H9 (cell line): ENCODE measurements at regions not wholly inside any gene's neighbourhood (a gene's known extent, or its start where the extent isn't known, plus 50 kb on each side); places are given as distances from the start of the nearest gene placed in this dataset.

Experiments used
- DNase-seq: peaks from one replicate; pipeline ENCODE4 v3.0.0-alpha.2; 2017
- H2AFZ ChIP-seq: one replicate; pipeline ENCODE4 v1.6.1; 2013; ENCODE audit warnings: mild to moderate bottlenecking, low read length, control low read depth, moderate library complexity
- H2AK5ac ChIP-seq: 2 replicates; pipeline ENCODE4 v1.6.1; 2013; ENCODE audit warnings: low read length, control low read depth, mixed read lengths; ENCODE audit not compliant: insufficient read length
- H2BK120ac ChIP-seq: one replicate; pipeline ENCODE4 v1.6.1; 2013; ENCODE audit warnings: low read depth, mild to moderate bottlenecking, low read length, control low read depth, inconsistent platforms; ENCODE audit not compliant: poor library complexity, severe bottlenecking
- H2BK12ac ChIP-seq: 2 replicates; pipeline ENCODE4 v1.6.1; 2013; ENCODE audit warnings: low read length, control low read depth, mixed read lengths, low read depth; ENCODE audit not compliant: insufficient read length
- H2BK15ac ChIP-seq: 2 replicates; pipeline ENCODE4 v1.6.1; 2013; ENCODE audit warnings: low read depth, low read length, control low read depth
- H2BK20ac ChIP-seq: one replicate; pipeline ENCODE4 v1.6.1; 2013; ENCODE audit warnings: low read depth, mild to moderate bottlenecking, low read length, control low read depth, inconsistent platforms; ENCODE audit not compliant: poor library complexity, severe bottlenecking
- H2BK5ac ChIP-seq: 2 replicates; pipeline ENCODE4 v1.6.1; 2013; ENCODE audit warnings: low read length, control low read depth, mixed read lengths; ENCODE audit not compliant: insufficient read length
- H3K14ac ChIP-seq: 2 replicates; pipeline ENCODE4 v1.6.1; 2013; ENCODE audit warnings: low read length, control low read depth; ENCODE audit not compliant: insufficient read depth
- H3K18ac ChIP-seq: 2 replicates; pipeline ENCODE4 v1.6.1; 2013; ENCODE audit warnings: low read depth, mild to moderate bottlenecking, mixed read lengths, low read length, control low read depth; ENCODE audit not compliant: insufficient read length
- H3K23ac ChIP-seq: 2 replicates; pipeline ENCODE4 v1.6.1; 2013; ENCODE audit warnings: low read length, control low read depth, mixed read lengths, low read depth; ENCODE audit not compliant: insufficient read length
- H3K23me2 ChIP-seq: 2 replicates; pipeline ENCODE4 v1.6.1; 2013; ENCODE audit warnings: low read depth, mild to moderate bottlenecking, mixed read lengths, low read length, control low read depth; ENCODE audit not compliant: insufficient read length, poor library complexity, severe bottlenecking
- H3K27ac ChIP-seq: 2 replicates; pipeline ENCODE4 v1.5.1; 2013; ENCODE audit warnings: low read length, control low read depth, mixed read lengths, low read depth; ENCODE audit not compliant: insufficient read length
- H3K27me3 ChIP-seq: 2 replicates; pipeline ENCODE4 v1.6.1; 2013; ENCODE audit warnings: low read length, control low read depth, inconsistent platforms; ENCODE audit not compliant: insufficient read depth
- H3K4ac ChIP-seq: 2 replicates; pipeline ENCODE4 v1.6.1; 2013; ENCODE audit warnings: low read depth, mild to moderate bottlenecking, control low read depth, inconsistent platforms, low read length, moderate library complexity
- H3K4me1 ChIP-seq: 2 replicates; pipeline ENCODE4 v1.6.1; 2013; ENCODE audit warnings: low read length, control low read depth, inconsistent platforms; ENCODE audit not compliant: insufficient read depth
- H3K4me2 ChIP-seq: 2 replicates; pipeline ENCODE4 v1.6.1; 2013; ENCODE audit warnings: low read length, control low read depth, mixed read lengths; ENCODE audit not compliant: insufficient read length, insufficient read depth
- H3K56ac ChIP-seq: 2 replicates; pipeline ENCODE4 v1.6.1; 2013; ENCODE audit warnings: low read depth, mild to moderate bottlenecking, mixed read lengths, low read length, control low read depth; ENCODE audit not compliant: insufficient read length
- H3K79me1 ChIP-seq: 2 replicates; pipeline ENCODE4 v1.6.1; 2013; ENCODE audit warnings: low read depth, mild to moderate bottlenecking, moderate library complexity, low read length, control low read depth, inconsistent platforms; ENCODE audit not compliant: insufficient read depth, poor library complexity, severe bottlenecking
- H3K79me2 ChIP-seq: 2 replicates; pipeline ENCODE4 v1.6.1; 2013; ENCODE audit warnings: low read length, control low read depth, inconsistent platforms; ENCODE audit not compliant: insufficient read depth
- H3K9ac ChIP-seq: 2 replicates; pipeline ENCODE4 v1.6.1; 2013; ENCODE audit warnings: low read length, control low read depth, mixed read lengths; ENCODE audit not compliant: insufficient read length; ENCODE audit errors: extremely low read depth
- H3K9me3 ChIP-seq: one replicate; pipeline ENCODE4 v1.6.1; 2013; ENCODE audit warnings: low read depth, low read length, inconsistent platforms; ENCODE audit not compliant: control insufficient read depth
- H3T11ph ChIP-seq: one replicate; pipeline ENCODE4 v1.6.1; 2013; ENCODE audit warnings: mild to moderate bottlenecking, low read length, control low read depth, inconsistent platforms
- H4K20me1 ChIP-seq: one replicate; pipeline ENCODE4 v1.6.1; 2013; ENCODE audit not compliant: control insufficient read depth, insufficient read length, insufficient read depth
- H4K5ac ChIP-seq: 2 replicates; pipeline ENCODE4 v1.6.1; 2013; ENCODE audit warnings: low read depth, mild to moderate bottlenecking, mixed read lengths, low read length, control low read depth; ENCODE audit not compliant: insufficient read length
- H4K8ac ChIP-seq: replicated peaks from 2 replicates; pipeline ENCODE4 v1.6.1; 2013; ENCODE audit warnings: low read length, control low read depth, mixed read lengths, low read depth; ENCODE audit not compliant: insufficient read length
- H4K91ac ChIP-seq: 2 replicates; pipeline ENCODE4 v1.6.1; 2013; ENCODE audit warnings: low read depth, mild to moderate bottlenecking, moderate library complexity, mixed read lengths, low read length, control low read depth; ENCODE audit not compliant: insufficient read length
- H3K27ac Mint-ChIP-seq, 3 experiments: 2 replicates in 2 of 3; 3 replicates in 1 of 3; pipeline ENCODE4 v1.8.0; 2020 to 2021; ENCODE audit warnings: mixed read lengths in 3 of 3, mild to moderate bottlenecking in 1 of 3, moderate library complexity in 1 of 3
- H3K27me3 Mint-ChIP-seq: 2 replicates; pipeline ENCODE4 v1.8.0; 2021; ENCODE audit warnings: low read depth, mild to moderate bottlenecking, moderate library complexity, mixed read lengths
- H3K36me3 Mint-ChIP-seq, 3 experiments: 2 replicates in 2 of 3; 3 replicates in 1 of 3; pipeline ENCODE4 v1.8.0; 2020 to 2021; ENCODE audit warnings: low read depth in 3 of 3, mixed read lengths in 3 of 3; ENCODE audit not compliant: insufficient read depth in 1 of 3
- H3K4me1 Mint-ChIP-seq, 2 experiments: 2 replicates each; pipeline ENCODE4 v1.8.0; 2020; ENCODE audit warnings: mixed read lengths in 2 of 2
- H3K4me3 Mint-ChIP-seq, 2 experiments: 2 replicates in 1 of 2; 3 replicates in 1 of 2; pipeline ENCODE4 v1.8.0; 2020 to 2021; ENCODE audit warnings: mild to moderate bottlenecking in 2 of 2, mixed read lengths in 2 of 2, moderate library complexity in 1 of 2
- H3K9me3 Mint-ChIP-seq, 2 experiments: 2 replicates in 1 of 2; 3 replicates in 1 of 2; pipeline ENCODE4 v1.8.0; 2020; ENCODE audit warnings: mild to moderate bottlenecking in 2 of 2, mixed read lengths in 2 of 2, moderate library complexity in 1 of 2
- CTCF ChIP-seq: fragments of 200-600 bp; sonication (generic); conservative IDR thresholded peaks from 3 replicates; pipeline ENCODE4 v1.8.0; 2021; ENCODE audit warnings: antibody characterized with exemption, mild to moderate bottlenecking
- WGBS: extraction: QIAGEN DNeasy Blood & Tissue Kit; methylation state at CpG from one replicate; pipeline ENCODE4 v1.1.7; 2013; ENCODE audit warnings: missing lambda C conversion rate, low lambda C conversion rate, mixed read lengths; ENCODE audit not compliant: insufficient read length; ENCODE audit errors: extremely low coverage; 5-methylcytosine and 5-hydroxymethylcytosine counted together

DNA sequence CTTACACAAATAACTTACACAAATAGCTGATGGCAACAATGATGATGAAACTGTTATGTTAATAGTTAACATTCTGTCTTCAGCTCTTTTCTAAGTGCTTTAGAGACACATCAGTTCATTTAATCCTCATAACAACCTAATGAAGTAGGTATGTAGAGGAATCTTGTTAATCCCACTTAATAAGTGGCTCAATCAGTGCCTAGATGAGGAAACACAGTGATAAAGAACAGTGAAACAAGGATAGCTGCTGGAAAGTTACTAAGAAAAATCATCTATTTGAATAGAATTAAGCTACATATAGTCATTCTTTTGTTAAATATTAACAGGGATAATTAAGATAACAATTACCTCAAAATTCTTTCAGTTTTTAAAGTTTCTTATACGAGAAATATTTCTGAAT, 487.6 kb downstream of the ARL4A start:
- no peaks in the 10 kb centered on the region for H3K27me3 Mint-ChIP-seq
- no peak overlapping the region for H2BK12ac ChIP-seq
- no peaks in the 10 kb centered on the region; a peak in 1 of 7 replicates for H3K36me3 Mint-ChIP-seq
- no peak overlapping the region for H2AK5ac ChIP-seq
- H3K14ac ChIP-seq: no peak overlapping the region
- H2AFZ ChIP-seq: no peak overlapping the region
- TF ChIP-seq CTCF: no peak
- H4K91ac ChIP-seq: no peak overlapping the region
- H3K27ac ChIP-seq: no peak overlapping the region
- no peak overlapping the region for H2BK5ac ChIP-seq
- no peak overlapping the region for H4K8ac ChIP-seq
- no peak overlapping the region for H4K5ac ChIP-seq
- H3K9ac ChIP-seq: no peak overlapping the region
- WGBS: no CpG with 5 or more reads among the region's 1 CpG
- H3K79me1 ChIP-seq: no peaks in the 10 kb centered on the region
- no peak overlapping the region for H3K4me3 Mint-ChIP-seq
- no peak overlapping the region for H2BK120ac ChIP-seq
- no peak overlapping the region for H3K27ac Mint-ChIP-seq
- no peaks in the 10 kb centered on the region for H3K4me1 ChIP-seq
- H3K9me3 Mint-ChIP-seq: no peaks in the 10 kb centered on the region
- H3K18ac ChIP-seq: no peak overlapping the region
- H3K9me3 ChIP-seq: no peaks in the 10 kb centered on the region
- no peaks in the 10 kb centered on the region for H3K27me3 ChIP-seq
- H3K23me2 ChIP-seq: no peaks in the 10 kb centered on the region
- H3K79me2 ChIP-seq: no peaks in the 10 kb centered on the region
- H2BK15ac ChIP-seq: no peak overlapping the region
- no peaks in the 10 kb centered on the region for H3K4me1 Mint-ChIP-seq
- no peak overlapping the region for H3K23ac ChIP-seq
- no peak overlapping the region for H3T11ph ChIP-seq
- H3K56ac ChIP-seq: no peak overlapping the region
- no peak overlapping the region for H3K4ac ChIP-seq
- no peak overlapping the region for H2BK20ac ChIP-seq
- H3K4me2 ChIP-seq: no peak overlapping the region
- no peak for DNase-seq
- H4K20me1 ChIP-seq: no peaks in the 10 kb centered on the region
